HepG2 (cell line): ENCODE measurements at regions not wholly inside any gene's neighbourhood (a gene's known extent, or its start where the extent isn't known, plus 50 kb on each side); places are given as distances from the start of the nearest gene placed in this dataset.

Experiments
- ATAC-seq: fragments of 200-7000 bp; cut with Tn5 transposase; 3 replicates; pipeline ENCODE4 v1.9.1; 2020; ENCODE audit warnings: mild to moderate bottlenecking, moderate library complexity
- BruUV-seq: library from RNA; stranded (reverse); fragments of 400-500 nt; replicated peaks from 2 replicates; lab custom pipeline; 2021; lab: Mats Ljungman, UMichigan
- CTCF ChIA-PET: fragments of 300-600 bp; formaldehyde crosslinking; extraction: SDS; loops from one replicate; lab custom pipeline; 2021; ENCODE audit warnings: low total read pairs, inconsistent platforms, low intra/inter-chr PET ratio; lab: Yijun Ruan, JAX
- POLR2A ChIA-PET: fragments of 350-600 bp; sonication (Branson Sonifier 250); formaldehyde crosslinking; loops from one replicate; lab custom pipeline; 2020; ENCODE audit warnings: antibody characterized with exemption, inconsistent platforms; lab: Yijun Ruan, JAX
- DNase-seq: peaks from one replicate; pipeline ENCODE4 v3.0.0-alpha.2; 2015; ENCODE audit warnings: low spot score
- FAIRE-seq: peaks from 3 replicates; lab custom pipeline; 2011; peaks lifted over from hg19 to GRCh38; lab: Jason Lieb, UNC
- H2AFZ ChIP-seq: one replicate; pipeline ENCODE4 v1.6.1; 2011; ENCODE audit warnings: low read length, inconsistent platforms
- H3K27ac ChIP-seq: fragments of 300-600 bp; 3 replicates; pipeline ENCODE4 v1.8.0; 2011; ENCODE audit warnings: mixed run types, mild to moderate bottlenecking, mixed read lengths, low read length, inconsistent platforms; ENCODE audit not compliant: insufficient read depth; ENCODE audit errors: extremely low read length
- H3K27me3 ChIP-seq, 2 experiments: fragments of 200-600 bp in 1 of 2; 2 replicates in 1 of 2; 3 replicates in 1 of 2; pipeline versions ENCODE4 v1.6.0 to v1.8.0; 2011; ENCODE audit warnings: low read length in 2 of 2, mild to moderate bottlenecking in 2 of 2, moderate library complexity in 2 of 2, inconsistent platforms in 1 of 2; ENCODE audit not compliant: insufficient read depth in 2 of 2, control insufficient read depth in 1 of 2
- H3K36me3 ChIP-seq, 2 experiments: fragments of 200-600 bp in 1 of 2; replicated peaks in 1 of 2; 2 replicates in 1 of 2; 3 replicates in 1 of 2; pipeline versions ENCODE4 v1.5.1 to v1.8.0; 2011; ENCODE audit warnings: low read length in 2 of 2, inconsistent platforms in 1 of 2; ENCODE audit not compliant: insufficient read depth in 2 of 2, control insufficient read depth in 1 of 2
- H3K4me1 ChIP-seq: 2 replicates; pipeline ENCODE4 v1.5.1; 2012; ENCODE audit warnings: low read length, inconsistent platforms; ENCODE audit not compliant: insufficient read depth
- H3K4me2 ChIP-seq: 2 replicates; pipeline ENCODE4 v1.6.0; 2011; ENCODE audit warnings: low read depth, low read length, inconsistent platforms
- H3K4me3 ChIP-seq, 3 experiments: fragments of 200-600 bp in 1 of 3; sonication (generic), shearing (Covaris generic) in 1 of 3; replicated peaks in 1 of 3; 2 replicates each; pipeline ENCODE4 v1.5.1; 2011 to 2016; ENCODE audit warnings: low read length in 3 of 3, inconsistent platforms in 2 of 3, low read depth in 2 of 3, mild to moderate bottlenecking in 2 of 3, control low read depth in 1 of 3, mixed read lengths in 1 of 3; ENCODE audit not compliant: insufficient read depth in 1 of 3
- H3K79me2 ChIP-seq: one replicate; pipeline ENCODE4 v1.6.1; 2011; ENCODE audit warnings: low read length, inconsistent platforms; ENCODE audit not compliant: insufficient read depth
- H3K9ac ChIP-seq: 2 replicates; pipeline ENCODE4 v1.6.0; 2011; ENCODE audit warnings: mild to moderate bottlenecking, low read depth, low read length, inconsistent platforms; ENCODE audit not compliant: insufficient read depth
- H3K9me3 ChIP-seq: 2 replicates; pipeline ENCODE4 v1.5.1; 2012; ENCODE audit warnings: mild to moderate bottlenecking, low read length
- H4K20me1 ChIP-seq: 2 replicates; pipeline ENCODE4 v1.6.0; 2011; ENCODE audit warnings: inconsistent platforms, mild to moderate bottlenecking, low read length, moderate library complexity; ENCODE audit not compliant: insufficient read depth
- CBFB ChIP-seq: sonication (generic); formaldehyde crosslinking; IDR thresholded peaks from 2 replicates; pipeline ENCODE4 v1.4.0; 2020; ENCODE audit warnings: missing genetic modification reagents
- ELF1 ChIP-seq: sonication (generic); formaldehyde crosslinking; IDR thresholded peaks from 2 replicates; pipeline ENCODE4 v1.4.0; 2020; ENCODE audit warnings: missing genetic modification reagents
- HNF1B ChIP-seq: sonication (generic); formaldehyde crosslinking; IDR thresholded peaks from 2 replicates; pipeline ENCODE4 v1.5.1; 2020; ENCODE audit warnings: mild to moderate bottlenecking, moderate library complexity, missing genetic modification reagents
- MYC ChIP-seq: sonication (generic); formaldehyde crosslinking; IDR thresholded peaks from 2 replicates; pipeline ENCODE4 v1.9.0; 2021; ENCODE audit warnings: missing genetic modification reagents, borderline replicate concordance
- PAWR ChIP-seq: sonication (generic); formaldehyde crosslinking; IDR thresholded peaks from 2 replicates; pipeline ENCODE4 v1.4.0; 2020; ENCODE audit warnings: missing genetic modification reagents, mild to moderate bottlenecking, borderline replicate concordance
- PAX8 ChIP-seq: sonication (generic); formaldehyde crosslinking; IDR thresholded peaks from 2 replicates; pipeline ENCODE4 v1.8.0; 2022; ENCODE audit warnings: mild to moderate bottlenecking, missing genetic modification reagents, borderline replicate concordance
- RXRA ChIP-seq: sonication (generic); formaldehyde crosslinking; IDR thresholded peaks from 2 replicates; pipeline ENCODE4 v1.5.1; 2020; ENCODE audit warnings: missing genetic modification reagents
- TBX2 ChIP-seq: sonication (generic); formaldehyde crosslinking; IDR thresholded peaks from 2 replicates; pipeline ENCODE4 v1.5.0; 2020; ENCODE audit warnings: missing genetic modification reagents, mild to moderate bottlenecking, borderline replicate concordance
- YY1 ChIP-seq: IDR thresholded peaks from 2 replicates; pipeline ENCODE4 v1.6.1; 2011; ENCODE audit warnings: low read length, low read depth, moderate library complexity, mild to moderate bottlenecking; ENCODE audit not compliant: insufficient read depth, insufficient replicate concordance
- ZBTB49 ChIP-seq: sonication (generic); formaldehyde crosslinking; IDR thresholded peaks from 2 replicates; pipeline ENCODE4 v1.4.0; 2020; ENCODE audit warnings: missing genetic modification reagents, borderline replicate concordance
- ZFY ChIP-seq: sonication (generic); formaldehyde crosslinking; IDR thresholded peaks from 2 replicates; pipeline ENCODE4 v1.4.0; 2020; ENCODE audit warnings: missing genetic modification reagents
- ZNF512B ChIP-seq: sonication (generic); formaldehyde crosslinking; IDR thresholded peaks from 2 replicates; pipeline ENCODE4 v1.5.1; 2020; ENCODE audit warnings: missing genetic modification reagents, mild to moderate bottlenecking, borderline replicate concordance
- ZNF614 ChIP-seq: IDR thresholded peaks from 2 replicates; pipeline ENCODE4 v1.6.1; 2018; ENCODE audit warnings: missing biosample characterization, missing genetic modification reagents, inconsistent platforms, borderline replicate concordance
- ZNF674 ChIP-seq: sonication (generic); formaldehyde crosslinking; IDR thresholded peaks from 2 replicates; pipeline ENCODE4 v1.5.0; 2020; ENCODE audit warnings: low read depth, mild to moderate bottlenecking, missing genetic modification reagents
- ZNF720 ChIP-seq: sonication (generic); formaldehyde crosslinking; IDR thresholded peaks from 2 replicates; pipeline ENCODE4 v1.4.0; 2020; ENCODE audit warnings: missing genetic modification reagents
- ZNF768 ChIP-seq: sonication (generic); formaldehyde crosslinking; IDR thresholded peaks from 2 replicates; pipeline ENCODE4 v1.4.0; 2020; ENCODE audit warnings: missing genetic modification reagents
- in situ Hi-C: cut with HindIII; loops from 2 replicates; pipeline ENCODE4 v1.10.0; 2017; ENCODE audit warnings: low pct_unique_long_range_greater_than_20kb; ENCODE audit not compliant: extremely low pct_ligation_motif_present
- intact Hi-C: fragments of 100-400 bp; cut with micrococcal nuclease; formaldehyde crosslinking; loops from one replicate; pipeline ENCODE4 v1.10.0; 2022; ENCODE audit not compliant: unreplicated experiment

- Histone ChIP-seq H3K36me3 (no peaks in the 10 kb centered on the region), H2AFZ (no peak overlapping the region), H3K27me3 (no peaks in the 10 kb centered on the region), H3K9ac (no peak overlapping the region), H3K27ac (no peak overlapping the region), H3K4me1 (no peaks in the 10 kb centered on the region), H3K79me2 (no peaks in the 10 kb centered on the region), H3K4me3 (no peak overlapping the region), H3K9me3 (0 out of 2 replicates have a peak, but pooled peaks cover 6% of the 10 kb centered on the region), H4K20me1 (no peaks in the 10 kb centered on the region), H3K4me2 (no peak overlapping the region)
- no TSS peak for BruUV-seq
- TF ChIP-seq PAWR (CRISPR knock-in tag), result no peak
- TF ChIP-seq ZNF674 (CRISPR knock-in tag), result no peak
- no peak for TF ChIP-seq MYC
- no peak for TF ChIP-seq ZNF614 (CRISPR knock-in tag)
- TF ChIP-seq YY1, result no peak
- TF ChIP-seq PAX8, result no peak
- no peak for TF ChIP-seq RXRA (CRISPR knock-in tag)
- no peak for TF ChIP-seq ZNF720 (CRISPR knock-in tag)
- TF ChIP-seq ZNF768 (CRISPR knock-in tag), result no peak
- no peak for TF ChIP-seq CBFB (CRISPR knock-in tag)
- no peak for TF ChIP-seq ELF1 (CRISPR knock-in tag)
- TF ChIP-seq HNF1B (CRISPR knock-in tag), result no peak
- TF ChIP-seq ZNF512B (CRISPR knock-in tag), result no peak
- TF ChIP-seq ZBTB49 (CRISPR knock-in tag), result no peak
- TF ChIP-seq ZFY (CRISPR knock-in tag), result no peak
- no peak for TF ChIP-seq TBX2 (CRISPR knock-in tag)
- CTCF ChIA-PET, result no interaction called here
- POLR2A ChIA-PET, result no interaction called here
- intact Hi-C loops, result no loop called here
- DNase-seq (no peak), ATAC-seq (no peak), FAIRE-seq (no peak)
- in situ Hi-C loops, result no loop called here
These were observed 261.6 kb downstream of the SLITRK1 start for GRCh38 chr13:83620530-83621220.
